Smooth muscle cell (in vitro differentiated cells): ENCODE measurements at regions not wholly inside any gene's neighbourhood (a gene's known extent, or its start where the extent isn't known, plus 50 kb on each side); places are given as distances from the start of the nearest gene placed in this dataset.
"Not testable (repeated sequence)": the region's sequence is repeated elsewhere in the genome, so short reads cannot be mapped to it uniquely, and the experiment has no call there.

ENCODE experiments used
- DNase-seq: peaks from one replicate; lab custom pipeline; 2025; ENCODE audit not compliant: unreplicated experiment; lab: John Stamatoyannopoulos, UW
- H2AFZ ChIP-seq: fragments of 200-600 bp; sonication (generic); 2 replicates; pipeline ENCODE4 v1.6.0; 2016; ENCODE audit warnings: antibody characterized with exemption, low read depth, mild to moderate bottlenecking
- H3F3A ChIP-seq: fragments of 200-600 bp; sonication (generic); 2 replicates; pipeline ENCODE4 v1.6.0; 2017; ENCODE audit warnings: antibody characterized with exemption, low read depth
- H3K27ac ChIP-seq: fragments of 200-600 bp; sonication (generic); 2 replicates; pipeline ENCODE4 v1.5.1; 2016; ENCODE audit warnings: low read depth, mild to moderate bottlenecking
- H3K27me3 ChIP-seq: fragments of 200-600 bp; sonication (generic); 2 replicates; pipeline ENCODE4 v1.6.1; 2016; ENCODE audit warnings: low read depth, mild to moderate bottlenecking
- H3K36me3 ChIP-seq: fragments of 200-600 bp; sonication (generic); 2 replicates; pipeline ENCODE4 v1.5.1; 2016; ENCODE audit warnings: low read depth
- H3K4me1 ChIP-seq: fragments of 200-600 bp; sonication (generic); 2 replicates; pipeline ENCODE4 v1.5.1; 2016; ENCODE audit warnings: low read depth
- H3K4me2 ChIP-seq: fragments of 200-600 bp; sonication (generic); 2 replicates; pipeline ENCODE4 v1.6.0; 2016; ENCODE audit warnings: mild to moderate bottlenecking
- H3K4me3 ChIP-seq: fragments of 200-600 bp; sonication (generic); 2 replicates; pipeline ENCODE4 v1.5.1; 2016; ENCODE audit warnings: mild to moderate bottlenecking
- H3K79me2 ChIP-seq: fragments of 200-600 bp; sonication (generic); 2 replicates; pipeline ENCODE4 v1.6.0; 2016; ENCODE audit warnings: low read depth, mild to moderate bottlenecking
- H3K9ac ChIP-seq: fragments of 200-600 bp; sonication (generic); 2 replicates; pipeline ENCODE4 v1.6.0; 2016; ENCODE audit warnings: low read depth
- H3K9me3 ChIP-seq: fragments of 200-600 bp; sonication (generic); replicated peaks from 2 replicates; pipeline ENCODE4 v1.5.1; 2016; ENCODE audit warnings: low read depth
- H4K20me1 ChIP-seq: fragments of 200-600 bp; sonication (generic); 2 replicates; pipeline ENCODE4 v1.6.0; 2016; ENCODE audit warnings: low read depth
- CTCF ChIP-seq: fragments of 200-600 bp; sonication (generic); IDR thresholded peaks from 2 replicates; pipeline ENCODE4 v1.5.1; 2017; ENCODE audit warnings: borderline replicate concordance, mild to moderate bottlenecking, antibody characterized with exemption; ENCODE audit not compliant: insufficient read depth, poor library complexity, severe bottlenecking
- WGBS: methylation state at CpG from one replicate; pipeline ENCODE4 v1.1.7; 2016; ENCODE audit warnings: low lambda C conversion rate; 5-methylcytosine and 5-hydroxymethylcytosine counted together

DNA sequence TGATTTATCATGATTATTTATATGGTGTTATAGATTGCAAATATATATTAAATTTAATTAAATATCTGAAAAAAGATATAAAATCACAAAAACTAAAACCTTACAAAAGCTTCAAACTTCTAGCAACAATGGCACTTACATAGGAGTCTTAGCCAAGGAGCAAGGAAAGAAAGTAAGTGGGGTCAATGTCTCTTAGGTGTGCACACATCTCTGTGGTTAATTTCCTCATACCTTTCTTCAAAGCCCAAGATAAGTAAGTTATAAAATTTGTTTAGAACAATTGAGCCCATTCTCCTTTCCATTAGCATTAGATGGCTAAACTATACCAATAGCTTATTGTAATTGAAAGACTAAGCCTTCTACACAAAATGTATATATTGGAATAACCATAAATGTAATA, 161.6 kb upstream of the PDE4D start:
- Histone ChIP-seq H3K9ac (no peak overlapping the region), H3F3A (no peaks in the 10 kb centered on the region), H3K79me2 (no peaks in the 10 kb centered on the region), H3K4me2 (no peak overlapping the region), H3K27ac (no peak overlapping the region), H2AFZ (no peak overlapping the region), H4K20me1 (no peaks in the 10 kb centered on the region), H3K4me3 (no peak overlapping the region), H3K9me3 (no peaks in the 10 kb centered on the region), H3K36me3 (no peaks in the 10 kb centered on the region), H3K4me1 (no peaks in the 10 kb centered on the region), H3K27me3 (no peaks in the 10 kb centered on the region)
- TF ChIP-seq CTCF, result no peak
- DNase-seq, result no peak

- H3F3A ChIP-seq, H3K79me2 ChIP-seq, H3K9ac ChIP-seq, H3K4me1 ChIP-seq, H3K27ac ChIP-seq, H3K4me2 ChIP-seq, H3K9me3 ChIP-seq, H4K20me1 ChIP-seq, H3K27me3 ChIP-seq, H2AFZ ChIP-seq, H3K36me3 ChIP-seq, H3K4me3 ChIP-seq, DNase-seq: not testable (repeated sequence)
- WGBS, result 72% methylated on average over 6 of the region's 6 CpGs
Measured at GRCh38 chr5:60041996-60042664, 148.6 kb upstream of the PDE4D start.

- DNase-seq, H3K27me3 ChIP-seq, H3K4me2 ChIP-seq, H3K9ac ChIP-seq, H4K20me1 ChIP-seq, H3K4me3 ChIP-seq, H3K27ac ChIP-seq, H3K4me1 ChIP-seq, H3K36me3 ChIP-seq, H2AFZ ChIP-seq, H3F3A ChIP-seq, H3K79me2 ChIP-seq, H3K9me3 ChIP-seq: not testable (repeated sequence)
- WGBS, result 93% methylated on average over 8 of the region's 8 CpGs
Measured at GRCh38 chr5:60041508-60041907, 148.0 kb upstream of the PDE4D start.

GRCh38 chr5:60036192-60036938, 142.8 kb upstream of the PDE4D start:
- H4K20me1 ChIP-seq, result no peaks in the 10 kb centered on the region
- no peak for DNase-seq
- H3K4me2 ChIP-seq, result no peak overlapping the region
- H3K9me3 ChIP-seq, result no peaks in the 10 kb centered on the region
- no peak for TF ChIP-seq CTCF
- no peaks in the 10 kb centered on the region for H3K36me3 ChIP-seq
- no peaks in the 10 kb centered on the region for H3K79me2 ChIP-seq
- no peak overlapping the region for H3K9ac ChIP-seq
- no peaks in the 10 kb centered on the region for H3F3A ChIP-seq
- no peak overlapping the region for H3K27ac ChIP-seq
- H3K27me3 ChIP-seq, result no peaks in the 10 kb centered on the region
- no peak overlapping the region for H2AFZ ChIP-seq
- WGBS, result 85% methylated on average over 6 of the region's 6 CpGs
- H3K4me3 ChIP-seq, result no peak overlapping the region
- H3K4me1 ChIP-seq, result no peaks in the 10 kb centered on the region
